CD4-positive, alpha-beta T cell treated with Interleukin-6 at 100 ng/mL for 8 hours (primary cell): ENCODE measurements at regions not wholly inside any gene's neighbourhood (a gene's known extent, or its start where the extent isn't known, plus 50 kb on each side); places are given as distances from the start of the nearest gene placed in this dataset.
"Not testable (repeated sequence)": the region's sequence is repeated elsewhere in the genome, so short reads cannot be mapped to it uniquely, and the experiment has no call there.

ENCODE experiments used
- DNase-seq: peaks from one replicate; pipeline ENCODE4 v3.0.0-alpha.2; 2020; ENCODE audit warnings: mixed read lengths, low spot score

DNA sequence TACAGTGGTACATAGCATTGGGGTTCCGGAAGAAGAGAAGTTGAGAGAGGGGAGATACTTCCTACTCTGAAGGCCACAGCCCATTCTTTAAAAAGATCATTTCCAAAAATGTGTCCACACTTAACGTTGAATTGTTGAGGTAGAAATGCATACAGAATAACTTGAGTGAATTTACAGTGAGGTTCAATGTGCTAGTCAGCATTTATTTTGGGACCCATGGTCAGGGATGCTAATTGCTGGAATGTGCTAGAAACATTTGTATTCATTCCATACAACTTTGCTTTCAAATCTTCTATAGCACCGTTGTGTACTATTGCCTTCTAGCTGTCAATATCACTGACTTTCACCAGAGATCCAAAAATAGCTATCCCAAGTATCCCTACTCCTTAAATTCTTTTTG lies 325.9 kb downstream of the SATB2 start:
- DNase-seq: no peak

DNA sequence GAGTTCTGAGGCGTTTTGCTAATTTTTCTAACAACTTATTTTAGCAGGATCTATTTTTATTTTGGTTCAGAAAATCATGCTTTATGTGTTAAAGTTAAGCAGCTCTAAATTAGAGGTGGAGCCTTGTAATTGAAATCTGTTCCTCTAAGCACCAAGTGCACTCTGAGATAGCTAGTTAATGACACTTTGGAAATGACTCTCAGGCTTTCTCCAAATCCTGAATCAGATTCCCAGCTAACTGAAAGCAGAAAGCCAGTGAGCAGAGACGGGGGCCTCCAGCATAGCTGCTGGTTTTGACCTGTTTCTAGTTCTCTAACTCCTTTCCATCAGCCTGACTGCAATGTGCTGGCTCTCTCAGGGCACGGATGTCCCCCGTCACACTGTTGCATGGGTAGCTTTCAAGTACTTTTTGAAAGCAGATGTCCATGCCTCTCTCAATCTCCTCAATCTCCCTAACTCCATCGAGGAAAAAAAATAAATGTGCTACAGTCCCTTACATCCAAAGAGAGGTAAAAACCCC lies 326.5 kb downstream of the SATB2 start:
- no peak for DNase-seq

DNA sequence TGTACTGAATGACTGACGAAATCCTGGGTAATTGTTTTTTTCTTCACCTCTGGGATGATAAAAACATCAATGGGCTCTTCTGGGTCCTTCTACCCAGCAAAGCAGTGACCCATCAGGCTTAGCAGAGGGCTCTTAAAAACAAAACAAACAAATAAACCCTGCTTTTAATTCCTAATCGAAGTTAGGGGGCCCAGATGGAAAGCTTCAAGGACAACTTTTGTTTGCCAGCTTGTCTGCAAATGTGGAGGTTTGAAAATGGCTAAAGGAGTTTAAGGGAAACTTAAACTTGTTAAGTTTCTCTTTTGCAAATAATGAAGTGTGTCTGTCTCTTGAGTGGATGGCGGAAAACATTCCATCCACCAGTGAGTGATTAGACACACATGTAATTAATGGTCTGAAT lies 327.2 kb downstream of the SATB2 start:
- no peak for DNase-seq

DNA sequence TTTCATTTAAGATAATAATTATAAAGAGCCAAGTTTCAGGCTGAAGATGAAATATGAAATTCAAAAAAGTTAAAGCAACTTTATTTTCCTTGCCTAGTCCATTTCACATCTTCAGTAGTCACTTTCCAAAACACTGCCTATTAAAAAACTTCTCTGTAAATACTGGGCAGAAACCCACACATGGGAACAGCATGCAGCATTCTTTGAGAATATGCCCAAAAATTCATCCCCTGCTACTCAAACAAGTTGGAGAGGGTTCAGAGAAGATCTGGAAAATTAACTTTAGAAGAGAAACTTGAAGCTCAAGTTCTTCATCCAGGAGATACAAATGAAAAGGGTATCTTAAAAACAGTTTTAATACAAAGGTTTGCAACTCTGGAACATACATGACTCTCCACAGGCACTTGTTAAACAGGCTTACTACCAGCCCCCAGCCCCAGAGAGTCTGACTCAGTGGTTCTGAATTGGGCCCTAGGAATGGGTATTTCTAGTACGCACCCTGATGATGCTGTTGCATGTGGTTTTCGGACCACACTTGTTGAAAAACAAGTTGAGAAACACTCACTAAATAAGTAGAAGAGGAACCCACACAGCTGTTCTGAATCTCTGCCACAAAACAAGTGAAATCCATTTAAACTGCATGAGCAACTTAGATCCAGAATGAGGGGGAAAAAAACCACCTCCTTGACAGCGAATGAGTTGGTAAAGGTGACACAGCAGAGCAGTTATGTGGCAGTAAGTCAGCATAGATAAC lies 329.1 kb downstream of the SATB2 start:
- DNase-seq: no peak

DNA sequence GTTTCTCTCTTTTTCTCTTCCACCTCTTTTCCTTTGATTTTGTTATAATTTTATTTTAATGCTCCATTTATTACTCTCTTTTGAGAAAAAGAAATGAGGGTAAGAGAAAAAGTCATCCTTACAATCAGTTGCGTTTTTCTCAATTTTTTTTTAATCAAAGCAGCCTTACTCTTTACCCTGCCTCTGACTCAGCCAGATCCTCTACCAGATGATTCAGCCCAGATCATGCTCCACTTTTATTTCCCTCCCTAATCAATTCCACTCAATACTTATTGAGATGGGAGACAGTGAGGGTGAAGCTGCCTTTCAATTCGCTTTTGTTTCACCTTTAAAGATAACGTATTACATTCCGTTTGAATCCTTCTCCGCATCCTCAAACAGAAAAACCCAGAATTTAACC lies 337.9 kb downstream of the SATB2 start:
- DNase-seq: no peak

DNA sequence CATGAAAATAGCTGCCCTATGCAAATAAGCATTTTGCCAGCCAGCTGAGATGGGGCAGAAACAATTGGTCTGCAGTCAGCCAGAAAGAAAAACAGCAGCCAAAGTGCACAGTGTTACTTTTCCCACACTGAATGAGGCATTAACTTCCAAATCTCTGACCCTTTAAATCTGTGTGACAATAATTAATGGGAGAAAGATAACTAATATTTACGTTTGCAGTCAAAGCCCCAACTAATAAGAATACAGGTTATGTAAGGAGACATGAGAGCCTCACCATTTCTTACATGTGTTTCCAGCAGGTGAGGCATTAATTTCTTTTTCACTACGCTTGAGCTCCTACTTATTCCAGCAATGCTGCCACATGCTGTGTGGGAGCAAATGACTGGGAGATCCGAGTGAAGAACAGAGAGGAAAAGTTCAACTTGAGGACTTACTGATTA lies 339.0 kb downstream of the SATB2 start:
- DNase-seq: no peak

DNA sequence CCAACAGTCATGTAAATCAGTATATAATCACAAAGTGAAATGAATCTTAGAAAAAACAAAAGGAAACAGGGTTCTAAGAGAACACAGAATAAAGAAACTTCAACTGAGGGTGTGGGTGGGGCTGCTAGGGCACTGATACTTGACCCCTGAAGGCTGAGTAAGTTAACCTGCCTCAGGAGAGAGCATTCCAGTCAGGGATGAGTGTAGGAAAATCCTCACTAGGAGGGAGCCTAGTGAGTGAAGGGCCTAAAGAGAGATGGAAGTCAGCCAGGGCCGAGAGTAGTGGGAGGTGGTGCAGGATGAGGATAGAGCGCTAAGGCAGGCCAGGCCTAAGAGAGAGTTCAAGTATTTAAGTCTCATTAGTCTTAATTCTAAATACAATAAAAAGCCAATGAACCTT lies 342.6 kb downstream of the SATB2 start:
- no peak for DNase-seq

DNA sequence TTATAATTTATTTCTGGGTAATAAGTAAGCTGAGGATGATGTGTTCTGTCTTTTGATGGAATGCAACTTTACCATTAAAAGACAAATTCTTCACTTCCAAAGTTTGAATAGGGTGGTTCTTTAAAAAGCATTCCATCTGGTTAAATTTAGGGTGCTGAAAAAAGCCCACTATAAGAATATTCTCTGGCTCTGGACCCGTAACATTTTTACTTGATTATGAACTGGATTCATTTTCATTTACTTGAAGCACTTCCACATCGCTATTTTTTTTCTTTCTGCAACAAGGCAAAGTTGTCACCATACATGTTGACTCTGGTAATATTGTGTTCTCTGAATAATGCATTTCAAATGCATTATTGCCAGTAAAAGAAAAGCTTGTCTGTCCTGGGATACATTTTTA lies 344.6 kb downstream of the SATB2 start:
- DNase-seq: no peak

DNA sequence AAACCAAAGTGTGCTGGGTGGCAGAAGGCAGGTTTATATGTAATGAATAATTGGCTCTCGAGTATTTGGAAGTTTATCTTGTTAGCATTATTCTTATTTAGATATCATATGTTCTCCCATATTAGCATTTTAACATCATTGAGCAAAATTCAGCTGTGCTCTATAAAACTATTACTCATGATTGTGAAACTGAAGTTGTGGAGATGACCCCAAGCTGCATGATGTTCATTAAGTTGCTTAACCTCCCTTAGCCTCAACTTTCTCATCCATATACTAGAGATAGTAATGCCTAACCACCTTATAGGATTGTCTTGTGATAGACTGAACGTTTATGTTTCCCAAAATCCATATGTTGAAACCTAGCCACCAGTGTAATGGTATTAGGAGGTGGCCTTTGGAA lies 346.3 kb downstream of the SATB2 start:
- no peak for DNase-seq

DNA sequence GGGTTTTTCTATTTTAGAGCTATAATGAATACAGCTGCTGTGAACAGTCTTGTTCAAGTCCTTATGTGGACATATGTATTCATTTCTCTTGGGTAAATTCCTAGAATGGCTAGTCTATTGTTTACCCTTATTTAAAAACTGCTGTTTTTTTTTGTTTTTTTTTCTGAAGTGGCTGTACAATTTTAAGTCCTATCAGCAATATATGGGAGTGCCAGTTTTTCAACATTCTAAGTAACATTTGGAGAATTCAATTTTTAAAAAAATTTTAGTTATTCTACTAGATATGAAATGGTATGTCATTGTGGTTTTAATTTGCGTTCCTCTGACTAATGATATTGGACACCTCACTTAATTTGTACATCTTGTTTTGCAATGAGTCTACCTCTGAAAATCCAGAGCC lies 349.7 kb downstream of the SATB2 start:
- no peak for DNase-seq

DNA sequence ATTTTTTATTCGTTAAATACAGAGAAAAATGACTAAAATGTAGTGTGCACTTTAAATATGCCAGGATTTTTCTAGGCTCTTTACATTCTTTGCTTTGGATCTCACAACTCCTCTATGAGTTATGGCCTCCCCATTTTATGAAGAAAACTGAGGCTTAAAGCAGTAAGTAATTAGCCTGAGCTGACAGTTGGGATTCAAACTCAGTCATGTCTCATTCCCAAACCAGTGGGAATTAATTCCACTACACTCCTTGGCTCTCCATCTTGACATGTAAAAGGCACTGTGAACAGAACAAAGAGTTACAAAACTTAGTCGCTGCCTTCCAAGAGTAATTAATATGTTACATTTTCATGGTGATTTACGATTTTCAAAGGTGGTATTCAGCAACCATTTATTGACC lies 351.9 kb downstream of the SATB2 start:
- no peak for DNase-seq

DNA sequence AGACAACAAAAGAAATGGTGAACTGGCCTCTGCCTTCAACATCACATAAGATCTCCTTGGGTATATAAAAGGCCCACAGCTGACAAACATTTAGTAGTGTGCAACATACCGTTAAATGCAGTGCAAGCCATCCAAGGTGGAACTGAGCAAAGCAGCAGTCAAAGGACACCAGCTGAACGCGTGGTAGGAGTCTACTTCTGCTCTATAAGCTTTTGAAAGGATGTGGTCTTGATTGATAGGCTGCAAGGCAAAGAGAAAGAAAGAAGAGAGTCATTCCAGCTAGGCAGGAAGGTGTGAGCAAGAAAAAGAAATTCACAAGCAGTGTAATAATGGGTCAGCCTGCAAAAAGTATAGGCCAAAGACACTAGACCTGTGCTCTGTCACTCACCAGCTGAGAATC lies 356.3 kb downstream of the SATB2 start:
- no peak for DNase-seq

DNA sequence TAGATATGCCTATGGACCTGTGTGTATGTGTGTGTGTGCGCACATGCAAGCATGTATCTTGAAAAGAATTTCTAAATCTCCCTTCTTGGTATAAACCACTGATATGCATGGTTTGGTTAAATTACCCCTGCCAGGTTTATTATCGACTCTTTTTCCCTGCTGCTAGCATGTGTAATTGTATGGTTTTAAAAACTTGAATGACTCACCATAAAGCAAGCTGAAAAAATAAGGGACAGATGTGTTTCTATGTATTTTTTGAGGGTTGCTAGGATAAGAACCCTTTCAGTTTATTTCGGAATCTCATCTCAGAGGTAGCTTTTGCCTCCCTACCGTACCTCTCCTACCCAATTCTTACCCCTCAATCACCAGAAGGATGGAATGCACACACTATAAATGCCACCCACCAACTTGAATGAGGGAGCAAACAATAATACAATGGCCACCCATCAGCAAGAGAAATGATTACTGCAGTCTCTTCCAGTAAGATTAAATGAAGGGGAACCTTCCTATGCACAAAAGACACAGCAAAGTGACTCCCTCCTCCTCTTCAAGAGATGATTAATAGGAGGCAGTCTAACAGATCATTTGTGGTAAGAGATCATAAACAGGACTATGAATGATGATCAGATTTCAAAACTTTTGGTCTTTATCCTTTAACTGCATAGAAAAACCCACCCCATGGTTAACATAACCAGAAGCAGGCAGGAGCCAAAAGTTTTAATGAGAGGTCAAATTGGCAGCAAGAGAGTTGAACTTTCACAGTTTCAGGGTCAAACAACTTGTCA lies 357.2 kb downstream of the SATB2 start:
- no peak for DNase-seq

DNA sequence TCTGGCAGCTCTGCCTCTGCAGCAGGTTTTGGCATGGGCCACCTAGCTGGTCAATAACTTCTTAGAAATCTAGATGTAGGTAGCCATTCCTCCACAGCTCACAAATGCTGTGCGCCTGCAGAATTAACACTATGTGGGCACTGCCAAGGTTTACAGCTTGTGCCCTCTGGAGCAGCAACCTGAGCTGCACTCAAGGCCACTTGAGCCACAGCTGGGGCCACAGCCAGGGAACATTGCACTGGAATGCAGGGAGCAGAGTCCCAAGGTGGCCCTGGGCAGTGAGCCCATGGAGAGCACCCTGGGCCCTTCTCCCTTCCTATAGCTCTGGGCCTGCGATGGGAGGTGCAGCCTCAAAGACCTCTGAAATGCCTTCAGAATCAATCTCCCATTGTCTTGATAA lies 365.3 kb downstream of the SATB2 start:
- DNase-seq: no peak

DNA sequence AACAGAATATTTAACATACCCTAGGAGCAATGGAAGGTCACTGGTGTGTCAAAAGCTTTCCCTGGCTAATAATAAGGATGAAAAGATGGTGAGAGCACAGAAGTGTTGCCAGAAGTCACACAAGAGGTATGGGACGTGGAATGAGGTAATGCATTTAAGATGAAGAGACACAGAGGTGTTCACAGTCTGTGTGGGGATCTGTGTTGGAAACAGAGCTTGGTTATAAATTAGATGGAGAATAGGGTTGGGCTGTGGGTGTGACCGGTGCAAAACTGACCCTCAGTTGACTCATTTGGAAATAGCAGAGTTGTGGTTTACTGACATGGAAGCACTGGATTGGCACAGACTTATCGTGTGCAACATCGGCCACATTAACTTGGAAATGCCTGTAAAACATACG lies 372.5 kb downstream of the SATB2 start:
- DNase-seq: no peak

DNA sequence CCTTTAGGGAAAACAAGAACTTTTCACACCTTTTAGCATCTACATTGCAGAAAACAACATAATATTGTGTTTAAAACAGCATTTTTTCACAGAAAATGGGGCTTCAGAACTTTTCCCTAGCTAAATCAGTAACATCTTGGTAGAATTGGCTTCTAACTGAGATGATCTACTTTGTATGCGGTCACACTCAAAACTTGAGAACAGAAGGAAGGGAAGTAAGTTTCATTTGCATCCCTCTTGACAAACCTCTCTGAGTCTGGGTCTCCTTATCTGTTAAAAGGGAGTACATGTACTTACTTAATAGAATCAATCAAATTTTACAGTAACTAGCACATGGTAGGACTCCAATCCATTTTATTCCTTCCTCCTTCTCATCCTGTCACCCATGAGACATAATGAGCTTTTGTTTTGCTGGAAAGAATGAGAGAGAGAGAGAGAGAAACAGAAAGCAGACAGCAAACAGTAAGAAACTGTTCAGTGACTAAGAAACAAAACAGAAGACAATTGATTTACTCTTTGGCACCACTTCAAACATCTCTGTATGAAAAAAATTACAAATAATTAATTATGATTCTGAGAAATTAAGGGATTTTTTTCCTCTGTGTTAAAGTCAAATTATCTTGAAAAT lies 387.3 kb downstream of the SATB2 start:
- DNase-seq: no peak

DNA sequence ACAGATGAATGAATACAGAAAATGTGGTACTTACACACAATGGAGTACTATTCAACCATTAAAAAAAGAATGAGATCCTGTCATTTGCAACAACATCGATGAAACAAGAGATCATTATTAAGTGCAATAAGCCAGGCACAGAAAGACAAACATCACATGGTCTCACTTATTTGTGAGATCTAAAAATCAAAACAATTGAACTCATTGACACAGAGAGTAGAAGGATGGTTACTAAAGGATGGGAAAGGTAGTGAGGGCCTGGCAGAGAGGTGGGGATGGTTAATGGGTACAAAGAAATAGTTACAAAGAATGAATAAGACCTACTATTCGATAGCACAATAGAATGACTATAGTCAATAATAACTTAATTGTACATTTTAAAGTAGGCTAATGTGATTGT lies 393.5 kb downstream of the SATB2 start:
- no peak for DNase-seq

DNA sequence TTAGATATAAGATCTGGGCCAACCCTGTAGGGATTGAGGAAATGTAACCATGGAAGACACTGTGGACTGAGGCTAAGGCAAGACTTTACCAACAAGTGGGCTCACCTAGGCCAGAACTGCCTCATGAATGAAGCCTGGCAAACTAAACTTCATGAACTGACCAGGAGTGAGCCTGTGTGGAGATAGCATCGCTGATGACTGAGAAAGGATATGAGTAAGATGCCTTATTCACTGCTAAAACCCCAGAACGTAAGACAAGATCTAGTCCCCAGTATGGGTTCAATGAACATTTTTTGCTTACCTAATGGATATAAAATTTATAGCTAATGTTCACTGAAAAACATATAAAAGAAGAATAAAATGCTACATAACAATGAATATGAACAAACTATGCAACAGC lies 399.8 kb downstream of the SATB2 start:
- no peak for DNase-seq

DNA sequence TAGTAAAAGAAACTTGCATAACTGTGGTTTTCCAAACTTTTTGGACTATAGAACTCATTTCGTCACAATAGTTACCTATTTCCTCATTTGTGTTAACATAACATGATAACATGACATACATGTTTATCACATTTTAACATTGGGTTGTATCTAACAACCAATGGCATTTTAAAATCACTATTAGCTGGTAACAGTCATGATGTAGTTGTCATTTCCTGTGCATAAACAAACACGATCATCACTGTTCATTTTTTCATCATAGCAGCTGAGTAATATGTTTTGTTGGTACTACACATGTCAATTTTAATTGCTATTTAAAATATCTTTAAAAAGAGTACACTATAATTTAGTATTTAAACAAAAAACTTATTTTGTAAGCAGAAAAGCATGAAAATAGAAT lies 402.4 kb downstream of the SATB2 start:
- DNase-seq: no peak

DNA sequence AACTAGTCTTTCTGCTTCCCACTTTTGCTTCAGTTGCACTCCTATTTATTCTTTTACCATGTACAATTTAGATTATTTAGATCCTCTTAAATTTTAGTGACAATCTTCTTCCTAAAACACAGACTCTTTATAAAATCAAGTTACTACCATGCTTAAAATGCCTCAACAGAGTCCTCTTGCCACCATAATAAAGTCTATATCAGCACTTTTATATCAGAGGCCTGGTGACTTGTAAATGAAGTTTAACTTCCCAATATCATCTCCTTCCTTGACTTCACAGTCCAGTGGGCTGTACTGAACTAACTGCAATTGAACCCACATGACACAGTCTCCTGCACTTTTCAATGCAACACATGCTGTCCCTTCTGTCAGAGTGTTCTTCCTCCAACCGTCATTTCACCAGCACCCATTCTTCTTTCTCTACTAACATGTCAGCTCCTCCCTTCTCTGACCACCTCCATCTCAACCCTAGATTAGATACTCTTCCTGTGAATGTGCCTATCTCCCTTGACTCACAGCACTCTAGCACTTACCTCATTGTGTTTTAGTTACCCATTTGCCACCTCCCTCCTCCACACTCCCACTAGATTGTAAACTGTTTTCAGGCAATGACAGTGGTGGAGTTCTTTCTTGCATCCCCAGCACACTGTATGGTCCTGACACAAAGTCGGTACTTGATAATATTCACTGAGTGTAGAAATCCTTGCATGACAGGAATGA lies 414.9 kb downstream of the SATB2 start:
- DNase-seq: no peak

DNA sequence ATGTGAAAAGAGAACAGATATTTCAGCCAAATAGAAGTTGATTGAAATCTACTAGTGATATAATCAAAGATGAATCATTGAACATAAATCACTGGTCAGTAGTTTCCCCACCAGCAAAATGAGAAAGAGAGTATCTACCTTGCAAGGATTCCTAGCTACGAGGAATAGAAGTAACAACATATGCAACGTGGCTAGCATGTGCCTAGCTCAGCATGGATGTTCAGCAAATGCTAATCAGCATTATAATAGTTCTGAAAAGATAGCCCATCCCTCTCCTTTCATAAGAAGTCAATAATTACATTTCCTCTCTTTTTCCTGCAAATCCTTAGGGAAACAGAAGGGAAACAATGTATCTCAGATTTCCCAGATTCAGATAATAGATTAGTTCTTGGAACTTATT lies 417.2 kb downstream of the SATB2 start:
- DNase-seq: no peak

DNA sequence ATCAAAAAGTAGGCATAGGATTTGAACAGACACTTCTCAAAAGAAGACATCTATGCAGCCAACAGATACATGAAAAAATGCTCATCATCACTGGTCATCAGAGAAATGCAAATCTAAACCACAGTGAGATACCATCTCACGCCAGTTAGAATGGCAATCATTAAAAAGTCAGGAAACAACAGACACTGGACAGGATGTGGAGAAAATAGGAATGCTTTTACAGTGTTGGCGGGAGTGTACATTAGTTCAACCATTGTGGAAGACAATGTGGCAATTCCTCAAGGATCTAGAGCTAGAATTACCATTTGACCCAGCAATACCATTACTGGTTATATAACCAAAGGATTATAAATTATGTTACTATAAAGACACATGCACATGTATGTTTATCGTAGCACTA lies 424.0 kb downstream of the SATB2 start:
- not testable (repeated sequence) for DNase-seq
